HK-2 (cell line): ENCODE measurements at regions not wholly inside any gene's neighbourhood (a gene's known extent, or its start where the extent isn't known, plus 50 kb on each side); places are given as distances from the start of the nearest gene placed in this dataset.
"Not testable (repeated sequence)": the region's sequence is repeated elsewhere in the genome, so short reads cannot be mapped to it uniquely, and the experiment has no call there.

ENCODE experiments used
- DNase-seq: peaks from one replicate; pipeline ENCODE4 v3.0.0-alpha.2; 2018; ENCODE audit not compliant: unreplicated experiment

DNA sequence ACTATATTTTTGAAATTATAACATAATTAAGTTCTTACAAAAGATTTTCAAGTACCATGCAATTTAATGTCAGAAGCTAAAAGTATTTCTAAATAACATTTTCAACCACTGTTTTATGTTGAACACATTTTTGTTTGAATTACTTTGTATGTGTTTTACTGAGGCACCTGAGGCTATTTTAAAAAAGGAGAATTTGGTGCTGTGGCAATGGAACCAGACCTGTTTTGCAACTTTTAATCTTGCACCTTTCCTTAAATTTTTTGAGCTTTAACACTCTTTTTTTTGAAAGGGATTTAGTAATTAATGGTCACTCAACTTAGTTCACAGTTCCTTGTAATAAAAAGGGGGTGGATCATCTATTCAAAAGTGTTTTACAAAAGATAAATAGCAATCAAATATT is 561.6 kb downstream of the ZBBX start:
- DNase-seq: no peak

DNA sequence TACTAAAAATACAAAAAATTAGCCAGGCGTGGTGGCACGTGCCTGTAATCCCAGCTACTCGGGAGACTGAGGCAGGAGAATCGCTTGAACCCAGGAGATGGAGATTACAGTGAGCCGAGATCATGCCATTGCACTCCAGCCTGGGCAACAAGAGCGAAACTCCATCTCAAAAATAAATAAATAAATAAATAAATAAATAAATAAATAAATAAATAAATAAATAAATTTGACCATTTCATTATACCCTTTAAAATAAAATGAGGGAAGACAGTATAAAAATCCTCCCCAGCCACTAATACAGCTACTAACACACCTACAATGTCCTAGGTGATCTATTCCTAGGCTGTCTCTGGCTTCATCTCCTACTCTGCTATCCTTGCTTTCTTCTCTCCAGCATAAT is 562.8 kb downstream of the ZBBX start:
- not testable (repeated sequence) for DNase-seq

DNA sequence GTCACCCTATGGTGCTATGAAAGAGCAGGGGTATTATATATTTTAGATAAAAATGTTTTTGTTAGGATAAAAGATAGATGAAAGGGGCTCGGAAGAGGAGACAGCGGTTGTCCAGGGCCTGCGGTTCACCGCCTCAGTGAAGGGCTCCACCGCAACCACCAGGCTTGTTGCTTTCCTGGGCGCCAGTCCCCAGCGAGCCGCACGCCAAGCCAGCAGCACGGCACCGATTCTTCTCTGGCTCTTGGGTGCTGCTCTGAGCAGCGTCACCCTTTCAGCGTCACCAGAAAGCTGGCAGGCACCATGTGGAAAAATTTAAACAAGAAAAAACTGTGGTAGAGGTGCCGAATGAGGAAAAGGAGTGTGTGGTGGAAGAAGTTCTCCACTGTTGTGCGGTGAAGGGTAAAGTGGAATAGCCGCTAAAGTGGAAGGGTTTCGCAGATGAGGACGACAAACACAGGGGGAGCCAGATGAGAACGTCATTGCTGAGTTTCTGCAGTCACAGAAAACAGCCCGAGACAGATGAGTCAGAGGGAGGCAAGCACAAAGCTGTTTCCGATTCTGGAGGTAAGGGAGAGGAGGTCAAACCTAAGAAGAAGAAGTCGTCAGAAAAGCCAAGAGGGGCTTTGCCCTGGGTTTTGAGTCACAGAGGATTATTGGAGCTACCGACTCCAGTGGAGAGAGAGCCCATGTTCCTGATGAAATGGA is 569.2 kb downstream of the ZBBX start:
- no peak for DNase-seq

DNA sequence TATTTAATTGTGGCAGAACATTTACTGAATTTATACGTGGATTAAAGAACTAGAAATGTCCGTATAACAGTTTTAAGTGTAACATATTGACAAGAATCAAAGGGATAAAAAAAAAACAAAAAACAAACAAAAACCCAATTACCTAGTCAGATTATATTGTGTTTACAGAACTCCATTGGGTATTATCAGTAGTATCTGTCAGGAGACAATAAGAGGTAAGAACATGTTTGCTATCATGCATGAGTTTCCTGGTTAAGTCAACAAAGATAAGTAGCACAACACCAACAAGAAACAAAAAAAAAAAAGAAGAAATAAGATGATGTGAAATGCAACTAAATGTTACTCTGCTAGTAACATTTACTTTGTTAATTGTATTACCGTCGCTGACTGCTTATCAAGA is 570.6 kb downstream of the ZBBX start:
- no peak for DNase-seq

DNA sequence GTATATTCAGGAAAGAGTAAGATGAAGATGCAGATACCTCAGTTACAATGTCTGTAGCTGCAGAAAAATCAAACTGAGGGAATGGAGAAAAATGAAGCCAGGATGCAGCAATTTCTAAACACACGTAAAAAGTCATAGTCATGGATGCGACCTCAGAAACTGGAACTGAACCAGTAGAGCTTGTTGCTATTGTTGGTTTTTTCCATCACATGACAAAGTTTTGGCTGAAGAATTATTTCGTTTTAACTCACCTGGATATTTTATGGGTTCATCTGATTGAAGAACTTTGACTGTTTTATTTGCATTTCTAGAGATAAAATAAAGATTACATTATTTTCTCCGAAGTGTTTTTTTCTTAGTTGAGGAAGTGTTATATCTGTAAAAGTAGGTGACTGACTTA is 591.2 kb downstream of the ZBBX start:
- DNase-seq: no peak

DNA sequence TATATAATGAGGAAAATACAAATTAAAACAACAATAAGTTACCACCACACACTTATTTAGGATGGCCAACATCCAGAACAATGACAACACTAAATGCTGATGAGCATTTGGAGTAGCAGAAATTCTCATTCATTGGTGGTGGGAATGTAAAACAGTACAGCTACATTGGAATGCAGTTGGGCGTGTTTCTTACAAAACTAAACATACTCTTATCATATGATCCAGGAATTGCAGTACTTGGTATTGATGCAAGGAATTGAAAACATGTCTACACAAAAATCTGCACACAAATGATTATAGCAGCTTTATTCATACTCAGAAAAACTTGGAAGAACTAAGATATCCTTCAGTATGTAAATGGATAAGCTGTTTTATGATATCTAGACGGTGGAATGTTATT is 594.2 kb downstream of the ZBBX start:
- DNase-seq: no peak

DNA sequence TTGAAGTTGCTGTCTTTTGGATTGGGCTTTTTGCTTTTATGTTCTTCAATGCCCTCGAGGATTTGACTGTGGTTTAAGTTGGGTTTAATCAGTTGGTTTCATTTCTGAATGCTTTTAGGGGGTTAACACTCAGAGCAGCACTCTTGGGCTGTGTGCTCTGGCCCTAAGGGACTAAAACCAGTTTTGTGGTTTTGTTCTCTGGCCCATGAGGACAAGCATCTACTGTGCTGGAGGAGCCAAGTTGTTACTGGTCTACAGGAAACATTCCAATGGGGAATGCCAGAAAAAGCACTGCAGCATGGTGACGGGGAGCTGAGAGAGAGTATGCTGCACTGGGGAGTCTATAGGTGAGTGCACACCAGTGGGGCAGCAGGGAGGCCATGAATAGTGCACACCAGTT is 596.9 kb downstream of the ZBBX start:
- DNase-seq: no peak

DNA sequence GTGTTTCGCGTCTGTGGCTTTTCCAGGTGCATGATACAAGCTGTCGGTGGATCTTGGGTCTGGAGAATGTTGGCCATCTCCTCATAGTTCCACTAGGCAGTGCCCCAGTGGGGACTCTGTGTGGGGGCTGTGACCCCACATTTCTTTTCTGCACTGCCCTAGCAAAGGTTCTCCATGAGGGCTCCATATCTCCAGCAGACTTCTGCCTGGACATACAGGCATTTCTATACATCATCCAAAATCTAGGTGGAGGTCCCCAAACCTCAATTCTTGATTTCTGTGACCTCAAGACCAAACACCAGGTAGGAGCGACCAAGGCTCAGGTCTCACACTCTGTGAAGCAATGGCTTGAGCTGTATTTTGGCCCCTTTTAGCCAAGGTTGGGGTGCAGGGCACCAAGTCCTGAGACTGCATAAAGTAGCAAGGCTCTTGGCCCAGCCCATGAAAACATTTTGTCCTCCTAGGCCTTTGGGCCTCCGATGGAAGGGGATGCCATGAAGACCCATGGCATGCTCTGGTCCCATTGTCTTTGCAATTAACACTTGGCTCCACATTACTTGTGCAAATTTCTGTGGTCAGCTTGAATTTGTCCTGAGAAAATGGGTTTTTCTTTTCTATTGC is 615.3 kb downstream of the ZBBX start:
- no peak for DNase-seq

DNA sequence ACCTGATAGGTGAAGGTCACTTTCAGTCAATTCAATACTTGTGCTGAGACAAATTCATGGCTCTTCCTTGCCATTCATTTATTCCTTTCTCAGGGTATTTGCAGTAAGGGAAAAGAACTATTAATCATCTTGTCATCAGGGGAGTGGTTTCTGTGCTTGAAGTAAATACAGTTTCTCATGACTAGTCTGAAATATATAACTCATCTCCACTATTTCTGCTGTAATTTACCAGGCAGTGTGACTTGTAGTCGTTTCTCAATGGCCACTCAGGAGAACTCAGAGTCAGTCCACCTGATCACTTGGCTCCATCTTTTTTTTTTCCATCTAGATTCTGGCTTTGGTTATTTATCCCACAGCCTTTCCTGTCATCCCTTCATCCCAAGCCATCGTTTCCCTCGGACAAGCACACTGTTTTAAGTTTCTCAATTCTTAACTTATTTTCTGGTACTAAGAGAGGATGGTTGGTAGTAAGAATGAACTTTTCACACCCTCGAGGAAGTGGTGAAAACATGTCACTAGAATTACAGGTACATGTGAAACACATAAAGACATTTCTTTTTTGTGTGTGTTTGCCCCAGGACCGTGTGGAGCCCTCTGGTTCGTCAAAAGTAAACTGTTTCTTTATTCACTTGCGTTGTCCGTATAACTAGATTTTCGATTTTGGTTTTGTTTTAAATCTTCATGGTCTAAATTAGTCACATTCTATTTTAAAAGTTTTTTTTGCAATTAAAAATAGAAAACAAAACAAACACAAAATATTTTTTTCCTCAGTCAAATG is 620.2 kb downstream of the ZBBX start:
- no peak for DNase-seq

DNA sequence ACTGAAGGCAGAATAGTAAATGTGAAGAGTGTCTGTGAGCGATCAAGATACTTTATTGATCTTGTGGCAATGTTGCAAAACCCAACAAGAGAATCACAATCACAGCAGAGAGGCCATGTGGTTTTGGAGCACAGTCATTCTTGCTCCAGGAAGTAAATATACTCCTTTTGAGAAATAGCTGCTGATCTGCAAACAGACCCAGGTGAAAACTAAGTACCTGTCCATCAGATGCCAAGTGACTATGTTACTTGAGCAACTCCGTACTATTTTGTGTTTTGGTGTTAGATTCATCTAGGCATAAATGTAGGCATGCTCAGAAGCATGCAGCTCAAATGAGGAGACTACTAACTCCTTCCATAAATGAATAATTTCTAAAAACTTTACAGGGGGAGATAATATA is 627.9 kb downstream of the ZBBX start:
- DNase-seq: no peak

DNA sequence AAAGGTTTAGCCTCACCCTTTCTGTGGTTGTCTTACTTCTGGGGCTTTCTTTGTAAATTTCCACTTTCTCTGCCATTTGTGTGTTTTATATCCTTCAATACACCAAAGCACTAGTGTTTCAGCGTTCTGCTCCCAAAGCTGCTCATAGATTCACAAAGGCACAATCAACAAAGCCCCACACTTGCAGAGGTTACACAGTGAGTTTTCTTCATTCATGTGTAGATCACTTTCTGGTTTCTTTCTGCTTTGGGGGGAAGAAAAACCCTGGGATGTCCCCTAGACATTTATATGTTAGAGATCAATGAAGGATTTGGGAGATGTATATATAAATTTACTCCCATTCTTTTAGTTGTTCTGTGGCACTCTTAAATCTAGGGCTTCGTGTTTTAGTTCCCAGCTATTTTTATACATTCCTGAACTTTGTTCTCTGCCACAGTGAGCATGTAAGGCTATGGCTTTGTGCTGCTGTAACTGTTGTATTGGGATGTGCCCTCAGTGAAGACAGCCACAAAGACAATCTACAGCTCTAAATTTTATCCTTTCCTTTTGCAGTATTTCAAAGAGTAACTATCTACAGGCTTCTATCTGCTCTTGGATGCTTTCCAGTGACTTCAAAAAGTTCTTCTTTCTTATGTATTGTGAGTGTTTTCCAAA is 636.5 kb downstream of the ZBBX start:
- no peak for DNase-seq

DNA sequence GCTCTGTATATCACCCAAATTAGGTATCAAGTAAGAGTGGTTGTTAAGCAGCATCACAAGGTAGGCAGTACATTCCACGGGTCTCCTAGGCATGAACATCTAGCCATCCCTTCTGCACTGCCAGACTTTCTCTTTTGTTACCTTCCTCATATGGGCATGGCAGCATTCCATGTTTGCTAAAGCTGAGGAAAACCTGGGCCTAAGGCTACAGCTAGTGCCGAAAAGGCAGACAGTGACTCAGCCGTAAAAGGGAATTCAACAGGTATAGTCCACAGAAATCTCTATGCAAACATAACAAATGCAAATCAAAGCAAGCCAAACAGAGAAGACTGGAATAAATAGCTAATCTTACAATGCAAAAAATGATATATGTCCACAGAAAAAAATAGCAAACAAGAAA is 645.4 kb downstream of the ZBBX start:
- DNase-seq: no peak

DNA sequence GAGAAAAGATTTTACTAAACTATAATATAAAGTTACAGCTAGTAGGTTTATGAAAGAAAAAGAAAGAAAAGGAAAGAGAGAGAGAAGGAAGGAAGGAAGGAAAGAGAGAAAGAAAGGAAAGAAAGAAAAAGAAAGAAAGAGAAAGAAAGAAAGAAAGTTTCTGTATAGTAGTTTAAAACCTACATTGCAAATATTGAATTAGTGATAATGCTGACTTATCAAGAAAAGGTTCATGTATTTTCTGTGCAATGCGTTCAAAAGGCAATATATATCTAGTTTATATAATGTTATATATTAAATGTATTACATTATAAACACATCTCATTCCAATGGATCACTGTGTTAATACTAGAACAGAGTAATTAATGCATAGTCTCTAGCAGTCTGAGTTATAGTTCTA is 648.4 kb downstream of the ZBBX start:
- DNase-seq: no peak

DNA sequence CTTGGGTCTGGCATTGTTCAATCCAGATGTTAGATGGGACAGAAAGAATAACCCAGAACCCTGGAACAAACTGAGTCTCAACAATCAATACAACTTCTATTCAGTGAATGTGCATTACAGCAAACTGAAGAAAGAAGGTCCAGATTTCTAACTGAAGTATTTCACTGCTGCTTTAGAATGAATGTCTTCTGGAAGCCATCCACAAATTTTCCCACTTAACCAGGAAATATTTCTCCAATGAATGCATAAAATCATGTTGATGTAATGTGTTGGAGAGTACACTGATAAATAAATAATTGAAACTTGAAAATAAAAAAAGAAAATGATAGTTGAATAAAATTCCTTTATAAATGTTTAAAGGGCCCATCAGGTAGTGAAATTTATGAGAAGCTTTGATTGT is 658.6 kb downstream of the ZBBX start:
- DNase-seq: no peak

DNA sequence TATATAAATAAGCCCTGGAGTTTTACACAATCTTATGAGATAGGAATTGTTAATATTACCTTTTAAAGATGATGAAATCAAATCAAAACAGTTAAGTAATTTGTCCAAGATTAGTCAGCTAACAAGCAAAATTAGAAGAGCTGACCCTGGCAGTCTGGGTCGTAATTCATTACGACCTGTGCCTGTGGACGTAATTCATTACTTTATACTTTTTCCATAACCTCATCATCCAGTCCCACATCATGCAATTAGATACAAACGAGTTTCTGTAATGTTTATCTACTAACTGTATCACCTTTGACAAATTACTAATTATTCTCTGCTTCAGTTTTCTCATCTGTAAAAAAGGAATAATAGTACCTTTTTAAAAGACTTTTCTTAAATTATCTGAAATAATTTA is 665.9 kb downstream of the ZBBX start:
- no peak for DNase-seq

DNA sequence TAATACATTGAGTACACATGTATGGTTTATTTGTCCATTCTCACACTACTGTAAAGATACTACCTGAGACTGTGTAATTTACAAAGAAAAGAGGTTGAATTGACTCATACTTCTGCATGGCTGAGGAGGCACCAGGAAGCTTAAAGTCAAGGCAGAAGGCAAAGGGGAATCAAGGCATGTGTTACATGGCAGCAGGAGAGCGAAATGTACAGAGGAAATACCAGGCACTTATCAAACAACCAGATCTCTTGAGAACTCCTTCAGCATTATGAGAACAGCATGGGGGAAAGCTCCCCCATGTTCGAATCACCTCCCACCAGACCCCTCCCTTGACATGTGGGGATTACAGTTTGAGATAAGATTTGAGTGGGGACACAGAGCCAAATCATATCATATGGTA is 666.3 kb downstream of the ZBBX start:
- DNase-seq: no peak

DNA sequence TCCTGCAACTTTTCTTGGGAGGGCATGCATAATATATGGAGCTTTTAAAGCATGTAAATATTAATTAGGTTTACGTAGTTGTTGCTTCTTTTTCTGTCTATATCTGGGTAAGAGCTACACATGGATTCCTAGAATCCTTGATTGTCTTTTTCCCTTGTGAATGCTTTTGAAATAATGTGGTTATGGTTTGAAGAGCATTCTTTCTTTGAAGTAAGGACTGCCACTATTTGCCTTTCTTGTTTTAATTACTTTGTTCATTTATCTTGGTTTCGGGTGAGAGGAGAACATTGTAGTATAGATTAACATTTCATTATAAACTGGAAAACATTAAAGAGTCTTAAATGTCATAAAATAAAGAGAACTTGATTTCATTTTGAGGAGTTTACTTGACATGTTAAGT is 674.0 kb downstream of the ZBBX start:
- DNase-seq: no peak

DNA sequence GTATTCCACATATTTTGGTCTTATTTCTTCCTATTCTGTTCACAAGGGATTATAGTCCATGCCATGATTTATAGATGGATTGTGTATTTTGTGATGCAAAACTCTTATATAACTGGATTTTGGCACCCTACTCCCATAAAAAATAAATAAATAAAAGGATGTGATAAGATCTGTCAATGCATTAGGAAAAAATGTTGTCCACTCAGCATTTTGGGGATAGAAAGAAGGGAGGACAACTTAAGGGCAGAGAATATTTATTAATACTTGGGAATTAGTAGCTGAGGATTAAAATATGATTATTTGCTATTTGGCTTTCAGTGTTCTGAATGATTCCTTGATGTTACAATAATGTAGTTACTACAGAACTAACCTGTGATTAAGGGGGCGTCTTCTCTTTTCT is 682.6 kb downstream of the ZBBX start:
- DNase-seq: no peak

DNA sequence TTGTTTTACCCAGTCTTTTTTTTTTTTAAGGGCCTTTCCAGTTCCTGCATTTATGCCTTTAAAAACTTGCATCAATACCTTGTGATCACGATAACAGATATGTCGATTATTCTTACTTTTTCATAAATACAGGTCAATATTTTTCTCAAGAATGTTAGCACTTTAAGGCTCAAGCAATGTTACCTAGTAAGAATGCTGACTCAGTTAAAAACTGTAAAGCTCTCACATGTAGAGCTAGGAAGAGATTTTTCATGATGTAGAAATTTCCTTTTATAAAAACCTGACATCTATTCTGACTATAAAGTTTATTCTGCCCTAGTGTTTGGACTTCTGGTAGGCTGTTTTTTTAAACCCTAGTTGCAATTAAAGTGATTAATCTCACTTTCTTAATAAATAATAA is 684.0 kb downstream of the ZBBX start:
- DNase-seq: no peak

DNA sequence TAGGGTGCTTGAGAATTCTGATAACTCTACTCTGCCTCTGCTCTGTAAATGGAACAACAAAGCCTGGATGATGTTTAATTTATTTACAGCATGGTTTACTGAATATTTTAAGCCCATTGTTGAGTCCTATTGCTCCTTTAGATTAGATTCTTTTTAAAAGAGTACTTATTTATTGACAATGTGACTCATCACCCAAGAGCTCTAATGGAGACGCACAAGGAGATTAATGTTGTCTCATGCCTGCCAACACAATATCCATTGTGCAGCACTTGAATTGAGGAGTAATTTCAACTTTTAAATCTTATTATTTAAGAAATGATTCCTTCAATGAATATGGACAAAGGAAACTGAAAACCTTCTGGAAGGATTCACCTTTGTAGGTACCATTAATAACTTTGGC is 691.4 kb downstream of the ZBBX start:
- DNase-seq: no peak

DNA sequence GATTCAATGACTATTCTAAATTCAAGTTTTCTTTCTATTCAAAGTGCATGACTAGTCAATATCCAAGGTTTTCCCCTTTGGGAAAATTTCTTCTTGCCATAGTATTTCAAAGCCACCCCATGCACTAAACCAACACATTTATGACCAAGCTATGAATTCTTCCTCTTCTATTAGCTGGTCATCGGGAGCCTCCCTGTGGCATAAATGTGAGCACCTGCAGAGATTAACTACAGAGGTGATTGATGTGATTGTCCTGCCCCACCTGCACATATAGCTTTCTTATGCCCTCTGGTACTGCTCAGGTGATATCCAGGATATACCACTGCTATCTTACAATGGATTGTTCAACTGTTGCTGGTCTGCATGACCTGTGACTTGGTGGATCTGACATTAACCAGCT is 694.9 kb downstream of the ZBBX start:
- DNase-seq: no peak

DNA sequence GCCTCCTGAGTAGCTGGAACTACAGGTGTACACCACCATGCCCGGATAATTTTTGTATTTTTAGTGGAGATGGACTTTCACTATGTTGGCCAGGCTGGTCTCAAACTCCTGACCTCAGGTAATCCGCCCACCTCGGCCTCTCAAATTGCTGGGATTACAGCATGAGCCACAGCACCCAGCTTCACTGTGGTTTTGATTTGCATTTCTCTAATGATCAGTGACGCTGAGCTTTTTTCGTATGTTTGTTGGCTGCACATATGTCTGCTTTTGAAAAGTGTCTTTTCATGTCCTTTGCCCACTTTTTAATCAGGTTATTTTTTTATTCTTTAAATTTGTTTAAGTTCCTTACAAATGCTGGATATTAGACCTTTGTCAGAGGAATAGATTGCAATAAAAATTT is 696.0 kb downstream of the ZBBX start:
- not testable (repeated sequence) for DNase-seq

DNA sequence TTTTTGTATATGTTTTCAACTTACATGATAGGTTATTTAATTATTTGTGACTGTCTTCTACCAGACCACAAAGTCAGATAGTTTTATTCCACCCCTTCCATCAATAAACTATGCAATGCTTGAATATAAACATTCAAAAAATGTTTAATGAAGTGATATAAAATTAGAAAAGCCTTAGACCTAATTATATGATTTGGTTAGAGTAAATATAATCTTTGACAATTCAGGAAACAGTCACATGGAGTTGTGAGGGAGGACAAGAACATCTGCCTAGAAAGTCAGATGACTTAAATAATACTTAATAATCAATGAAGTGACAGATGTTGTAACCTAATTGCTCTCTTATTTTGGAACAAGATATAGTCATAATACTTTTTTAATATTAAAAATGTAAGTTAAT is 710.3 kb downstream of the ZBBX start:
- no peak for DNase-seq
